ENCODE measurements at regions not wholly inside any gene's neighbourhood (a gene's known extent, or its start where the extent isn't known, plus 50 kb on each side); places are given as distances from the start of the nearest gene placed in this dataset.
A peak's percentile ranks its signal among the peaks of the same experiment; 100 is the strongest.

- no peak for DNase-seq
Measured at GRCh38 chr13:99027661-99028425, 50.0 kb upstream of the DOCK9 start.

DNA sequence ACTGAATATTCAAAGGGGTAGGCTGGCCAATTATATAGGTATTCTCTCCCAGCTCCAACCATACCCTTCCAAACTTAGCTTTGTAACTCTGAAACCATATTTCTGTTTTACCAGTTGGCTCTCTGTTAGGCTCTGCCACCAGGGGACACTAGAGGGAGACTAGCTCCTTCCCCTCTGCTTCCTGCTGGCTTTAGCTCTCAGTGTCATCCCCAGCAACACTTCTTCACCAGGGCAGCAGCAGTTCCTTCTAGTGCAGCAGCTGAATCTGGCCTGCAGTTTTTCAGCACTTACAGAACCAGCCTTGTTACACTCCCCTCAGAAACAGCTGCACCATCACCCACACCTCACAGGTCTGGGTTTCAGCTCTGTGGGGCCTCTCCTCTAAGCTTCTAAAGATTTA is 51.0 kb upstream of the DOCK9 start:
- DNase-seq, result no peak

DNA sequence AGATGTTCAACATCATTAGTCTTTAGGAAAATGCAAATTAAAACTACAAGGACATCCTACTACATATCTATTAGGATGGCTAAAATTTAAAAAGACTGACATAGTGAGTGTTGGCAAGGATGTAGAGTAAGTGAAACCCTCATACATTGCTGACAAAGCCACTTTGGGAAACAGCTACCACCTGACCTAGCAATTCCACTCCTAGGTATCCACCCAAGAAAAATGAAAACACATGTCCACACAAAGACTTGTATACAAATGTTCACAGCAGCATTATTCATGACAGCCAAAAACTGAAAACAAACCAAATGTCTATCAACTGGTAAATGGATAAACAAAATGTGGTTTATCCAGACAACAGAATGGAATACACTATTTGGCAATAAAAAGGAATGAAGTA is 51.7 kb upstream of the DOCK9 start:
- no peak for DNase-seq

DNA sequence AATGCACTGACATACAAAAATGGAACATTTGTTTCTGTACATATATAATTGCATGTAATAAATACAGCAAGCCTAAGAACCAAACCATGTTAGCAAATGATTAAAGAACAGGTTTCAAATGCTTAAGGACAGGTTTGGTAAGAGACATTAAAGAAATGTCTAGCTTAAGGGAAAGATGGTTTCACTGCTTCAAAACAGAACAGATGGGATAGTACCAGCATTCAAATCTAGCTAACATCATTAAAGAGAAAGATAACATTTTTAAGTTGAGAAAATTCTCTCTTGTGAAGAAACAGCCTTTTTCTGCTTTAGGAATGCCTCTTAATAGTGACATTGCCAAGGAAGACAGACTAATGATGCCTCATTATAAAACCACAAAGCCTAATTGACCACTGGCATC is 52.5 kb upstream of the DOCK9 start:
- no peak for DNase-seq

DNA sequence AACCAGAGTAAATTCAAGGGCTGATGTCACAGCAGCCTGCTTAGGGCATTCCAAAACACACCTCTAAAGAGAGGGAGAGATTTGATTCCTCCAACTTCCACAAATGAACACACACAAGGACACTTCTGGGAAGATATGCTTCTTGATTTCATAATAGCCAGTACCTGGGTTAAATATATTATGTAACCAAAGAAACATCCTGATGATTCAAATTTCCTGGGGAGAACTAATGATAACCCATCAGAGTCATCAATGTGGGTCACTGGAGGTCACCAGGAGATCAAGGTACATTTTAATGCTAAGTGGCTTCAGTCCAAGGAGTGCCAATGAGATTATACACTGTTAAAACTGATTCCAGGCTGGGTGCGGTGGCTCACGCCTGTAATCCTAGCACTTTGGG is 54.0 kb upstream of the DOCK9 start:
- DNase-seq, result no peak

- peak; percentile 8 for DNase-seq
Measured at GRCh38 chr13:99033814-99034213, 56.0 kb upstream of the DOCK9 start.

- no peak for DNase-seq
Measured at GRCh38 chr13:99034333-99035085, 56.6 kb upstream of the DOCK9 start.

- no peak for DNase-seq
Measured at GRCh38 chr13:99035715-99036114, 57.9 kb upstream of the DOCK9 start.

GRCh38 chr13:99037756-99038155 is 59.9 kb upstream of the DOCK9 start:
- no peak for DNase-seq

GRCh38 chr13:99039718-99040280 is 61.9 kb upstream of the DOCK9 start:
- no peak for DNase-seq

GRCh38 chr13:99040536-99041131 is 62.8 kb upstream of the DOCK9 start:
- DNase-seq, result peak; percentile 65

DNA sequence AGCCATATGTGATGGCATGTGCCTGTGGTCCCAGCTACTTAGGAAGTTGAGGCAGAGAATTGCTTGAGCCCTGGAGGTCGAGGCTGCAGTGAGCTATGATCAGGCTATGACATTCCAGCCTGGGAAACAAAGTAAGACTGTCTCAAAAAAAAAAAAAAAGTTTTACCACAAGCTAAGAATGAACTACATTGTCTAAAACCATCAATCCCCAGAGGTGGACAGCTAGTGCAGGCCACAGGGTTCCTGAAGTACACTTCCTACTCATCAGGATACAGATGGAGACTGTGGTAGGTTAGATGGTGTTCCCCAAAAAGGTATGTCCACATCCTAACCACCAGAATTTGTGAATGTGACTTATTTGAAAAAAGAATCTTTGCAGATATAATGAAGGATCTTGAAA is 63.5 kb upstream of the DOCK9 start:
- no peak for DNase-seq

DNA sequence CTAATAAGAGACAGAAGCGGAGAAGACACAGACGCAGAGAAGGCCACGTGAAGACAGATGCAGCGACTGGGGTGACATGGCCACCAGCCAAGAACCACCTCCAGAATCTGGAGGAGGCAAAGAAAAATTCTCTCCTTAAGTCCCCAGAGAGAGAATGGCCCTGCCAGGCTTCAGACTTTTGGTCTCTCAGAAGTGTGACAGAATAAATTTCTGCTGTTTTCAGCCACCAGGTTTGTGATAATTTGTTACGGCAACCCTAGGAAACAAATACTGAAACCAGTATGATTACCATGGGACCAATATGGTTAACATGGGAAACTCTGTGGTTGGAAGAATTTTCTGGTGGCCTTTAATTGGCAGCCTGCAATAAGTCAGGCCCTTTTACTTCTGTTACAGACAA is 63.9 kb upstream of the DOCK9 start:
- DNase-seq, result no peak

DNA sequence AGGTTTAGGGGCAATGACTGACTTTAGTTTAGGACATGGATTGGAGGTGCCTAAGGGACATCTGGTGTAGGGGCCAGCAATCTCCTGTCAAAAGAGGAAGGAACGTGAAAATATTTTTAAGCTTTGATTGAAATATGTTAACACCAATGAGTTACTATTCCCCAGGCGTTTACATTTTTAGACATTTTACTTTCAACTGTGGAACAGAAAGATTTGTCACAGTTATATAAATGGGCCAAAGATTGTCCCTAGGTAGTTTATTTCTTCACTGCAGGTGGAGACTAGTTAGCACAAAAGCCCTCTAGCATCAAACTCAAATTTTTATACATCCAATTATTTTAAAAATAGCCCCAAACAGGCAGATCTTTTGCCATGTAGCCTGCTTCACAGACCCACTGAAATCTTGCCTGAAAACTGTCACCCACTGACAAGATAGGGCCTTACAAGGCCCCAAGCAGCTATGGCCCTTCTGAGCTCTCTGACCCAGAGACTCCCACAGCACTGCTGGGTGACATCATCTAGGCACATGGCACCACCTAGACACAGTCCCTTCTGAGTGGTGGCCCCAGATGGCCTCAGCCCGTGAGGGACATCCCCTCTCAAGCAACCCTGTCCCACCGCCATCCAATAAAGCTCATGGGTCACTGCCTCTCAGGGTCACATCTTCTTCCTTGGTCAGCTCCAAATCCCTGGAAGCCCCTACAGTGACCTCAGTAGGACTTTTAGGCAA is 64.8 kb upstream of the DOCK9 start:
- no peak for DNase-seq

DNA sequence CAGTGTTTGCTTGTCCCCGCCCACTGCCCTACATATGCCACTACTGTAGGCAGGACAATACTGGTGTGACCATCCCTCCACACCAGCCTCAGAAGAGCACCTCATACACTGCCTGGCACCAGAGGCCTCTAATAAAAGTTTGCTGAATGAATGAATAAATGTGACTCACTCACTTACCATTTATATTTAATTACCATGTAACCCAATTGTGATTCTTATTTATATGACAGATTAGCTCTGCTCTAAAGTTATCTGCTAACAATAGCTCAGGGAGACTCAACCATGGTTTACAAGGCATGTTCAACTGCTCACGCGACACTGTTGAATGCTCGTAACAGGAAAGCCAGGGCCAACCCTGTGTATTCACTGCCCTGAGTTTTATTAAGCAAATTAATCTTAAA is 66.0 kb upstream of the DOCK9 start:
- no peak for DNase-seq

- DNase-seq, result no peak
Measured at GRCh38 chr13:99044764-99045163, 66.9 kb upstream of the DOCK9 start.

DNA sequence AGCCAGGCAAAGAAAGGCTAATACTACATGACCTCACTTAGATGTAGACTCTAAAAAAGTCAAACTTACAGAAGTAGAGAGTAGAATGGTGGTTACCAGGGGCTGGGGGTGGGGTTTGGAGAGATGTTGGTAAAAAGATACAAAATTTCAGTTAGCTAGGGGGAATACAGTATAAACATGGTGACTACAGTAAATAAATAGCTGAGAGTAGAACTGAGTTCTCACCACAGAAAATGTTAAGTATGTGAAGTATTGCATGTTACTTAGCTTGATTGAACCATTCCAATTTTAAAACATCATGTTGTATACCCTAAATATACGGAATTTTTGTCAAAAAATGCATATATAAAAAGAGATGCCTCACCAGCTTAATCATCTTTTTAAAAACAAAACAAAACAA is 67.5 kb upstream of the DOCK9 start:
- no peak for DNase-seq

GRCh38 chr13:99046851-99047250 is 69.0 kb upstream of the DOCK9 start:
- no peak for DNase-seq

- no peak for DNase-seq
Measured at GRCh38 chr13:99050983-99051488, 73.2 kb upstream of the DOCK9 start.

DNA sequence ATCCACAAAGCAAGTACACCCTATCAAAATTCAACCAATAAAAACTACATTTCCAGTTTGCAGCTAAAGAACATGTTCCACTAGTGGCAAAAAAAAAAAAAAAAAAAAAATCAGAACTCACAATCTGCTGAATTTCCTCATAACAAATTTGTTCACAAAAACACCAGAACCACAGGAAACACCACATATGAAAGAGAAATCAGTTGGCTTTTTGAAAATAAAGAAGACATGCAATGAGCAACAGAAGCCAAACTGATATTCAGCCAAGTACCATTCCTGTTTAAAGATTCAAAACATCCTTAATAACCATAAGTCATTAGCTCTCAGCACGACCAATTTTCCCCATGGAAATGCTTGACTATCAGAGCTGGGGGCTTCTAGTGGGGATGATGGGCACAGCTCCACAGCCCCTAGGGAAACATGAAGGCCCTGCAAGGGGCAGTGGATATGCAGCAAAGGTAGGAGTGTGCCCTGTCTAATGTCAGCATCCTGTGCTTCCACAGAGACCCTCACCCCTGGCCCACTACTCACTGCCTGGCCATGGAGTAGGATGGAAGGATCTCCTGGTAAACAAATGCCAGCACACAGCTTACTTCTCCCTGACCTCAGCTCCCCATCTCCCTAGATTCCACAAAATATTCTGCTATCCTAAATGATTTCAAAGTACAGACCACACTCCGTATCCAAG is 74.0 kb upstream of the DOCK9 start:
- no peak for DNase-seq

DNA sequence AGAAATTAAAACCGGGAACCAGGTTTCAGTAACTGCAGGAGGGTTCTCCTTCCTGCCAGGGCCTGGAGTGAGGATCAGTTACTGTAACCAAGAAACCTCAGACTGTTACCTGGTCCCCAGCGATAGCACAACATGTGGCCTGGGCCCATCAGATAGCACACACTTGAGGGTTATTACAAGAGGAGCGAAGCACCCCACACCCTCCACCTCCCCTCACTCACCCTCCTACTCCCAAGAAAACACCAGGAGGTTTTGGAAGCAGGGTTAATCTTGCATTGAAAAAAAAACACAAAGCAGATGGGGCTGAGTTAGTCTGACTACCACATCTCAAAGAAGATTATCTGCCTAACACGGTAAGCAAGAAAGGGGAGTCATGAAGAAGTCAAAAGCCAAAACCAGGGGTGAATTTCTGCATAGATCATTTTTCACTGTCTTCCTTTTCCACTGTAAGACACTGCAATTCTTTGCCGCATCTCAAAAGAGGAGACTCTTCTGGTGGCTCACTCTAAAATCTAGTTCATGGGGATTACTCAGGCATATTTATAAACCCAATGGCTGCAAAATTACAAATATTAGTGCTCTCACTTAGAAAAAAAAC is 75.9 kb upstream of the DOCK9 start:
- DNase-seq, result no peak

DNA sequence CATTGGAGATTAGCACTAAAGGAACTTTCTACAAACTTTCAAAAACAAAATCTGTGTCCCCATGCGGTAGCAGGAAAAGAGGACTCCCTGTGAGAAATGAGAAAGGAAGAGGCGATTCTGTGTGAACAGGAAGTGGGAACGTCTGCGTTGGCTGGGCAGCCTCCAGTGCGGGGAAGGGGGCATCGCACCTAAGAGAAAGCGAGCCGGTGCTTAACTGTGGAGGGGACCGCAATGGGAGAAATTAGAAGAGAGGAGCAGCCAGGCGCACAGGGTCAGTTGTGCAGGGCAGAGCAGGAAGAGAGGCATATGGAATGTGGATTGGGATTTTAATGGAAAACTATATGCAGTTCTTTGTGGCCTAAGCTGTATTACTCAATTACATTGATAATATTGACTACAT is 77.4 kb upstream of the DOCK9 start:
- DNase-seq, result no peak
